ENCODE measurements at regions not wholly inside any gene's neighbourhood (a gene's known extent, or its start where the extent isn't known, plus 50 kb on each side); places are given as distances from the start of the nearest gene placed in this dataset.

GRCh38 chr1:178593515-178593914 is 80.6 kb downstream of the TEX35 start:
- TF ChIP-seq CTCF (IDR thresholded peaks at IDR 0.05; ENCODE audit: insufficient read depth, low read length, poor library complexity, severe bottlenecking) (no peak), EZH2phosphoT487 (conservative IDR thresholded peaks at IDR 0.05; ENCODE audit: low read length) (no peak)

Data from SU-DHL-6 (cell line).